NCI-H82 treated with DMSO at 0.1 percent for 48 hours (cell line): ENCODE measurements at regions not wholly inside any gene's neighbourhood (a gene's known extent, or its start where the extent isn't known, plus 50 kb on each side); places are given as distances from the start of the nearest gene placed in this dataset.

Source experiments
- DNase-seq: peaks from one replicate; lab custom pipeline; 2025; ENCODE audit not compliant: unreplicated experiment; lab: John Stamatoyannopoulos, UW

DNA sequence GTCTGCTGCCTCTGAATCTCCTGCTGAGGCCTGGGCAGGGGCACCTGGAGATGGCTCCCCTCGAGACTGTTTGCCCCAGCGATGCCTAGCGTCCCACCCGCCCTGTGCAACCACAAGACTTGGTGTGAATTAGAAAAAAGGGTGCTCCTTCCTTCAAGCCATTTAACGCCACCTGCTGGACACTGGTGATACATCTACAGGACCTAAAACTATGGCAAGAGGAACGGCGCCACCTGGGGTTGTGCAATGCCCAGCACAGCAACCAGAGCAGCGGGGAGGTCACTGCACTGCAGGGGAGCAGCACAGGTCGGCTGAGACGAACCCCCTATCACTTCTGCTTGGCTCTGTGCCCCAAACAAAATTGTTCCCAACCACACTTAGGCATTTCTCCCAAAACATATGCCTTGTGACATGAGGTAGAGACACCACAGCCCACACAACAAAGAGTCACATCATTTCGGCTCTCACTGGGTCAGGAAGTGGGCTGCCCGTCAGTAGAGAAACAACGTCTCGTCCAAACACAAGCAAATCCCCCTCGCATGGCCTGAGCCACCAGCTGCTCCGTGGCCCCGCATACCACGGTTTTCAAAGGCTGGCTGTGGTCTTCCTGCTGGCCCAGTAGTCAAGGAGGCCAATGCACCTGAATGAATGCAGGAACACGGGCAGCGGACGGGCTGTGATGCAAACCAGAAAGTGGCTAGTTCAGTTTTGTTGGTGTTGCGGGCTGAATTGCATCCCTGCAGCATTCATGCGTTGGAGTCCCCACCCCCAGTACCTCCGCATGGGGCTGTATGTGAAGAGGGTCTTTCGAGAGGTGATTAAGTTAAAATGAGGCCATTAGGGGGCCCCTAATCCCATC, 171.9 kb downstream of the SHANK2 start:
- peak; percentile 41 for DNase-seq

- DNase-seq: no peak
Measured at GRCh38 chr11:71079795-71080194, 172.6 kb downstream of the SHANK2 start.

GRCh38 chr11:71078482-71078881, 173.9 kb downstream of the SHANK2 start:
- DNase-seq: no peak

GRCh38 chr11:71076525-71077304, 175.7 kb downstream of the SHANK2 start:
- DNase-seq: no peak

GRCh38 chr11:71075871-71076420, 176.4 kb downstream of the SHANK2 start:
- no peak for DNase-seq

DNA sequence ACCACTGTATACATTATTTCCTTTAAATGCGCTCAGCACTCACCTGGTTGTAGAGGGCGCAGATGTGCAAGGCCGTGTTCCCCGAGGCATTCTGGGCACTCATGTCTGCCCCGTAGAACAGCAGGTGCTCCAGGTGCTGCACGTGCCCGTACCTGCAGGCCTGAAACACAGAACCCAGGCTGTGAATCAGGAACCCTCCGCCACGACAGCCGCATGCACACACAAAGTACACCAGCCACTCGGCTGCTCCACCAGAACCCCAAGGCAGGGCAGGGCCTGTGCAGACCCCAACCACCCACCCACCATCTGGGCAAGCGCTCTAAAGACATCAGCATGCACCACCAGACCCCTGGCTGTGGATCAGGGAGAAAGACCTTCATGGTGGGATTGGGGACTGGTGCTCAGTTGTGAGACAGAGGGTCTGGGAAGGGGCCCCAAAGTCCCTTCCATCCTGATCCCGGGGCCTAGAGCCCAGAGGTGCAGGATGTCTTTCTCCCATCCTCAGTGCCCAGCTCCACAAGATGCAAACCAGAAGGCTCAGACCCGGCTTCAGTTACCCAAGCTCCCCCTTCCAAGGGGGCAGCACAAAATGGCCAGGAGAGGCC, 177.2 kb downstream of the SHANK2 start:
- no peak for DNase-seq

- no peak for DNase-seq
Measured at GRCh38 chr11:71071736-71072509, 180.5 kb downstream of the SHANK2 start.

- no peak for DNase-seq
Measured at GRCh38 chr11:71070490-71071453, 181.6 kb downstream of the SHANK2 start.

DNA sequence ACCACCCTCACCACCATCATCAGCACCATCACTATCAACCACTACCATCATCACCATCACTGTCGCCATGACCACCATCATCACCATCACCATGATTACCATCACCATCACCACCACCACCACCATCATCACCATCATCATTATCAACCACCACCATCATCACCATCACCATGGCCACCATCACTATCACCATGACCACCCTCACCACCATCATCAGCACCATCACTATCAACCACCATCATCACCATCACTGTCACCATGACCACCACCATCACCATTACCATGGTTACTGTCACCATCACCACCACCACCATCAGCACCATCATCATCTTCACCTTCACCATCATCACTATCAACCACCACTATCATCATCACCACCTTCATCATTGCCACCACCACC, 183.4 kb downstream of the SHANK2 start:
- no peak for DNase-seq

DNA sequence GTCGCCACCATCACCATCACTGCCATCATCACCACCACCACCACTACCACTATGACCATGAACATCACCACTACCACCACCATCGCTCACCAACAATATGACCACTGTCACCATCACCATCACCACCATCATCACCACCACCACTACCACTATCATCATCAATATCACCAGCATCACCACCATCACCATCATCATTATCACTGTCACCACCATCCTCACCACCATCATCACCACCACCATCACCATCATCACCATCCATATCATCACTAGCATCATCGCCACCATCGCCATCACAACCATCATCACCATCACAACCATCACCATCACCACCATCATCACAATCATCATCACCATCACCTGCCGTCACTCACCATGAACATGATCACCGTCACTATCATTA, 184.6 kb downstream of the SHANK2 start:
- no peak for DNase-seq

GRCh38 chr11:71066311-71066710, 186.1 kb downstream of the SHANK2 start:
- no peak for DNase-seq

DNA sequence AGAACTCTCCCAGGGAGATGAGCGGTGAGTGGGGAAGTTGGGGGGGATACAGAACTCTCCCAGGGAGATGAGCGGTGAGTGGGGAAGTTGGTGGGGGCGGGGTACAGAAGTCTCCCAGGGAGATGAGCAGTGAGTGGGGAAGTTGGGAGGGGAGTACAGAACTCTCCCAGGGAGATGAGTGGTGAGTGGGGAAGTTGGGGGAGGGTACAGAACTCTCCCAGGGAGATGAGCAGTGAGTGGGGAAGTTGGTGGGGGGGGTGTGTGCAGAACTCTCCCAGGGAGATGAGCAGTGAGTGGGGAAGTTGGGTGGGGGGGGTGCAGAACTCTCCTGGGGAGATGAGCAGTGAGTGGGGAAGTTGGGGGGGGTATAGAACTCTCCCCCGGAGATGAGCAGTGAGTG, 186.5 kb downstream of the SHANK2 start:
- DNase-seq: no peak

GRCh38 chr11:71064702-71065515, 187.5 kb downstream of the SHANK2 start:
- no peak for DNase-seq

- DNase-seq: no peak
Measured at GRCh38 chr11:71064183-71064582, 188.2 kb downstream of the SHANK2 start.

- DNase-seq: no peak
Measured at GRCh38 chr11:71063129-71063528, 189.2 kb downstream of the SHANK2 start.

GRCh38 chr11:71062199-71062598, 190.2 kb downstream of the SHANK2 start:
- no peak for DNase-seq

GRCh38 chr11:71060391-71060791, 192.0 kb downstream of the SHANK2 start:
- DNase-seq: no peak

DNA sequence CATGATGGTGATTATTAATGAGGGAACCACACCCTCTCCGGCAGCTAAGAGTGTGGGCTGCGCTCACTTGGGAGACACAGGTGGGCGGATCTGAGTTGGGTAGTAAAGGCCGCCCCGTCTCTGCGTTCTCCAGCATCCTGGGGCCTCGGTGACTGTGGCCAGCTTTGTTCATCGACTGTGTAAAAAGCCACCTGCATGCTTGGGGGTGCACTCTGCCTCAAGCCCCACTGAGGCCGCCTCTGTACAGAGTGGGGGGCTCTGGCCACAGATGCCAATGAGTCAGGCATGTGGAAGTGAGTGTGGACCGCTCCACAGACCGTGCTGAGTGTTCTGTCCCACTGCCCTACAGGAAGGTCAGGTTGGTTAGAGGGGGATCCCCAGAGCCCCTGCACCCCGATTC, 192.7 kb downstream of the SHANK2 start:
- DNase-seq: no peak

- DNase-seq: no peak
Measured at GRCh38 chr11:71055925-71056324, 196.5 kb downstream of the SHANK2 start.
